Body of pancreas (tissue), 4 donors: ENCODE measurements at regions not wholly inside any gene's neighbourhood (a gene's known extent, or its start where the extent isn't known, plus 50 kb on each side); places are given as distances from the start of the nearest gene placed in this dataset.
"Not testable (repeated sequence)": the region's sequence is repeated elsewhere in the genome, so short reads cannot be mapped to it uniquely, and the experiment has no call there.

Experiments used
- POLR2A ChIP-seq, 3 donors: fragments of 450-650 bp; IDR thresholded peaks; one replicate each; pipeline ENCODE4 v1.6.1; 2016; ENCODE audit warnings: antibody characterized with exemption in 3 of 3, mild to moderate bottlenecking in 2 of 3
- TF ChIP-seq, protein P1 (sequence below), 7 experiments: fragments of 450-650 bp in 4 of 7; fragments of 200-600 bp in 3 of 7; sonication (generic) in 3 of 7; IDR thresholded peaks; one replicate each; pipeline ENCODE4 v1.5.1; 2016 to 2019; ENCODE audit warnings: antibody characterized with exemption in 7 of 7

DNA sequence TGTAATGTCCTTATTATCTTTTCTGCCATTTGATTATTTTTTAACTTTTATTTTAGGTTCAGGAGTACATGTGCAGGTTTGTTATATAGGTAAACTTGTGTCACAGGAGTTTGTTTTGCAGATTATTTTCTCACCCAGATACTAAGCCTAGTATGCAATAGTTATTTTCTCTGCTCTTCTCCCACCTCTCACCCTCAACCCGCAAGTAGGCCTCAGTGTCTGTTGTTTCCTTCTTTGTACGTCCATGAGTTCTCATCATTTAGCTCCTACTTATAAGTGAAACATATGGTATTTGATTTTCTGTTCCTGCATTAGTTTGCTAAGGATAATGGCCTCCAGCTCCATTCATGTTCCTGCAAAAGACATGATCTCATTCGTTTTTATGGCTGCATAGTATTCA is 270.0 kb downstream of the BTG1 start:
- TF ChIP-seq, protein P1, sequence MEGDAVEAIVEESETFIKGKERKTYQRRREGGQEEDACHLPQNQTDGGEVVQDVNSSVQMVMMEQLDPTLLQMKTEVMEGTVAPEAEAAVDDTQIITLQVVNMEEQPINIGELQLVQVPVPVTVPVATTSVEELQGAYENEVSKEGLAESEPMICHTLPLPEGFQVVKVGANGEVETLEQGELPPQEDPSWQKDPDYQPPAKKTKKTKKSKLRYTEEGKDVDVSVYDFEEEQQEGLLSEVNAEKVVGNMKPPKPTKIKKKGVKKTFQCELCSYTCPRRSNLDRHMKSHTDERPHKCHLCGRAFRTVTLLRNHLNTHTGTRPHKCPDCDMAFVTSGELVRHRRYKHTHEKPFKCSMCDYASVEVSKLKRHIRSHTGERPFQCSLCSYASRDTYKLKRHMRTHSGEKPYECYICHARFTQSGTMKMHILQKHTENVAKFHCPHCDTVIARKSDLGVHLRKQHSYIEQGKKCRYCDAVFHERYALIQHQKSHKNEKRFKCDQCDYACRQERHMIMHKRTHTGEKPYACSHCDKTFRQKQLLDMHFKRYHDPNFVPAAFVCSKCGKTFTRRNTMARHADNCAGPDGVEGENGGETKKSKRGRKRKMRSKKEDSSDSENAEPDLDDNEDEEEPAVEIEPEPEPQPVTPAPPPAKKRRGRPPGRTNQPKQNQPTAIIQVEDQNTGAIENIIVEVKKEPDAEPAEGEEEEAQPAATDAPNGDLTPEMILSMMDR (IDR thresholded peaks at IDR 0.05) = not testable (repeated sequence)
- not testable (repeated sequence) for TF ChIP-seq POLR2A (IDR thresholded peaks at IDR 0.05)
